ENCODE measurements at regions not wholly inside any gene's neighbourhood (a gene's known extent, or its start where the extent isn't known, plus 50 kb on each side); places are given as distances from the start of the nearest gene placed in this dataset.
"Not testable (repeated sequence)": the region's sequence is repeated elsewhere in the genome, so short reads cannot be mapped to it uniquely, and the experiment has no call there.

- DNase-seq (ENCODE audit: low read depth), result no peak
These were observed 392.2 kb upstream of the CCDC179 start for GRCh38 chr11:23252426-23252825.

- no peak for DNase-seq (ENCODE audit: low read depth)
These were observed 396.8 kb upstream of the CCDC179 start for GRCh38 chr11:23257088-23257487.

GRCh38 chr11:23257556-23257955, 397.3 kb upstream of the CCDC179 start:
- DNase-seq (ENCODE audit: low read depth), result no peak

GRCh38 chr11:23263466-23263865, 403.2 kb upstream of the CCDC179 start:
- no peak for DNase-seq (ENCODE audit: low read depth)

- DNase-seq (ENCODE audit: low read depth), result no peak
These were observed 411.8 kb upstream of the CCDC179 start for GRCh38 chr11:23272095-23272494.

GRCh38 chr11:23278121-23278520, 417.8 kb upstream of the CCDC179 start:
- no peak for DNase-seq (ENCODE audit: low read depth)

- DNase-seq (ENCODE audit: low read depth), result no peak
These were observed 419.8 kb upstream of the CCDC179 start for GRCh38 chr11:23280088-23280487.

GRCh38 chr11:23283666-23284065, 423.4 kb upstream of the CCDC179 start:
- DNase-seq (ENCODE audit: low read depth), result no peak

- no peak for DNase-seq (ENCODE audit: low read depth)
These were observed 424.4 kb upstream of the CCDC179 start for GRCh38 chr11:23284631-23285030.

- no peak for DNase-seq (ENCODE audit: low read depth)
These were observed 427.9 kb upstream of the CCDC179 start for GRCh38 chr11:23288003-23288783.

GRCh38 chr11:23295241-23295640, 435.0 kb upstream of the CCDC179 start:
- DNase-seq (ENCODE audit: low read depth), result no peak

GRCh38 chr11:23308041-23308440, 447.8 kb upstream of the CCDC179 start:
- DNase-seq (ENCODE audit: low read depth), result no peak

- no peak for DNase-seq (ENCODE audit: low read depth)
These were observed 450.0 kb upstream of the CCDC179 start for GRCh38 chr11:23310276-23310675.

GRCh38 chr11:23311986-23312940, 452.0 kb upstream of the CCDC179 start:
- DNase-seq (ENCODE audit: low read depth), result peak; percentile 75

GRCh38 chr11:23313001-23313400, 452.7 kb upstream of the CCDC179 start:
- DNase-seq (ENCODE audit: low read depth), result no peak

- no peak for DNase-seq (ENCODE audit: low read depth)
These were observed 453.9 kb upstream of the CCDC179 start for GRCh38 chr11:23314162-23314561.

- DNase-seq (ENCODE audit: low read depth), result no peak
These were observed 455.0 kb upstream of the CCDC179 start for GRCh38 chr11:23315286-23315685.

- no peak for DNase-seq (ENCODE audit: low read depth)
These were observed 457.5 kb upstream of the CCDC179 start for GRCh38 chr11:23317816-23318215.

- no peak for DNase-seq (ENCODE audit: low read depth)
These were observed 458.4 kb upstream of the CCDC179 start for GRCh38 chr11:23318670-23319069.

GRCh38 chr11:23320131-23320530, 459.9 kb upstream of the CCDC179 start:
- DNase-seq (ENCODE audit: low read depth), result peak; percentile 70

- not testable (repeated sequence) for DNase-seq (ENCODE audit: low read depth)
These were observed 475.3 kb upstream of the CCDC179 start for GRCh38 chr11:23335586-23335985.

GRCh38 chr11:23336961-23337360, 476.7 kb upstream of the CCDC179 start:
- DNase-seq (ENCODE audit: low read depth), result no peak

GRCh38 chr11:23353611-23354010, 493.3 kb upstream of the CCDC179 start:
- no peak for DNase-seq (ENCODE audit: low read depth)
